Mucosa of rectum (tissue), 2 donors: ENCODE measurements at regions not wholly inside any gene's neighbourhood (a gene's known extent, or its start where the extent isn't known, plus 50 kb on each side); places are given as distances from the start of the nearest gene placed in this dataset.
"Not testable (repeated sequence)": the region's sequence is repeated elsewhere in the genome, so short reads cannot be mapped to it uniquely, and the experiment has no call there.

Source experiments
- H3K27ac ChIP-seq, 2 donors: one replicate each; pipeline ENCODE4 v1.7.0; 2013; ENCODE audit warnings: inconsistent platforms in 2 of 2, low read depth in 2 of 2, low read length in 2 of 2
- H3K27me3 ChIP-seq, 2 donors: one replicate each; pipeline ENCODE4 v1.7.0; 2013; ENCODE audit warnings: low read length in 2 of 2; ENCODE audit not compliant: control insufficient read depth in 2 of 2, insufficient read depth in 2 of 2
- H3K36me3 ChIP-seq, 2 donors: one replicate each; pipeline ENCODE4 v1.7.0; 2013; ENCODE audit warnings: low read length in 2 of 2; ENCODE audit not compliant: control insufficient read depth in 2 of 2, insufficient read depth in 2 of 2
- H3K4me1 ChIP-seq, 2 donors: one replicate each; pipeline ENCODE4 v1.7.0; 2013; ENCODE audit warnings: low read length in 2 of 2, mild to moderate bottlenecking in 1 of 2; ENCODE audit not compliant: control insufficient read depth in 2 of 2, insufficient read depth in 2 of 2
- H3K4me3 ChIP-seq, 2 donors: one replicate each; pipeline ENCODE4 v1.7.0; 2013; ENCODE audit warnings: low read length in 2 of 2
- H3K9ac ChIP-seq, 2 donors: one replicate each; pipeline ENCODE4 v1.7.0; 2013; ENCODE audit warnings: low read length in 2 of 2, low read depth in 1 of 2, mild to moderate bottlenecking in 1 of 2
- H3K9me3 ChIP-seq, 2 donors: one replicate each; pipeline ENCODE4 v1.7.0; 2013; ENCODE audit warnings: low read length in 2 of 2; ENCODE audit not compliant: control insufficient read depth in 2 of 2
- donor health status: healthy.
- donor health status: Normal muscosa, but diverticular disease.

DNA sequence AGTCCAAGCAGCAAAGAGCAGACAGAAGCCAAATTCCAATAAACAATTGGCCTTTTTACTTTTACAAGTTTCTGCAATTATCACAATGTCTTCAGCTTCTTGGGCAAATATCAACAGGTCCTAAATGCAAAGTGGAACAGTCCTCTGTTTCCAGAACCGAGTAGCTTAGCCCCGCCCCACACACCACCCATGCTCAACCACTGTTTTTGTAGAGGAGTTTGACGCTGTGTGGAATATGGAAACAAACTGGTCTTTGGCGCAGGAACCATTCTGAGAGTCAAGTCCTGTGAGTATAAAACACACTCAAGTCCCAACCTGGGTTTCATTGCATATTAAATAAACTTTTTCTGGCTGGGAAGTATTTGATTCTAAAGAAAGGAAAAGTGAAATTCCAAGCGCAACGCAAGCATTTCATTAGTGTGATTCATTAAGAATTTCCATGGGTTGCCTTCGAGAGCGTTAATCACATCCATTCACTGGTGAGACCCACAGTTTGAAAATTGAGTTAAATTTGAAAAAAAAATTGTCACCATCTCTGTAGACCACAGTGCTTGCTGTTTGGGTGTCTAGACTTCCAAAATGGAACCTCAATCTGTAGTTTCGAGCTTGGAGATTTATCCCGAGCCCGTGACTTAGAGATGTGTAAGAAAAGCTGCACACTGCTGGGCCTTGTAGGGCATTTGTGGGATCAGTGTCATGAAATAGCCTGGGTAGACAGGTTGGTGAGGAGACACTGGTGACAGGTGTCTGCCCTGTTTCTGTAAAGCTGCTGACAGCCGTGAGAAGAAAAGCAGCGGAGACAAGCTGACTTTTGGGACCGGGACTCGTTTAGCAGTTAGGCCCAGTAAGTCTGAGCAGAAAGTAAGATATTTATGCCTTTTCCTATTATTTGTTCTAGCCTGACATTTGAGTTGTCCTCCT, 96.1 kb downstream of the DAD1 start:
- H3K4me1 ChIP-seq = peaks cover 0 to 4% of the 10 kb centered on the region in 2 donors
- H3K4me3 ChIP-seq = no peak overlapping the region
- H3K9me3 ChIP-seq = no peaks in the 10 kb centered on the region
- peak overlapping the region in 1 of 2 donors; percentile 29 for H3K27ac ChIP-seq
- no peak overlapping the region for H3K9ac ChIP-seq
- H3K27me3 ChIP-seq = peaks cover 0 to 3% of the 10 kb centered on the region in 2 donors
- no peaks in the 10 kb centered on the region for H3K36me3 ChIP-seq

DNA sequence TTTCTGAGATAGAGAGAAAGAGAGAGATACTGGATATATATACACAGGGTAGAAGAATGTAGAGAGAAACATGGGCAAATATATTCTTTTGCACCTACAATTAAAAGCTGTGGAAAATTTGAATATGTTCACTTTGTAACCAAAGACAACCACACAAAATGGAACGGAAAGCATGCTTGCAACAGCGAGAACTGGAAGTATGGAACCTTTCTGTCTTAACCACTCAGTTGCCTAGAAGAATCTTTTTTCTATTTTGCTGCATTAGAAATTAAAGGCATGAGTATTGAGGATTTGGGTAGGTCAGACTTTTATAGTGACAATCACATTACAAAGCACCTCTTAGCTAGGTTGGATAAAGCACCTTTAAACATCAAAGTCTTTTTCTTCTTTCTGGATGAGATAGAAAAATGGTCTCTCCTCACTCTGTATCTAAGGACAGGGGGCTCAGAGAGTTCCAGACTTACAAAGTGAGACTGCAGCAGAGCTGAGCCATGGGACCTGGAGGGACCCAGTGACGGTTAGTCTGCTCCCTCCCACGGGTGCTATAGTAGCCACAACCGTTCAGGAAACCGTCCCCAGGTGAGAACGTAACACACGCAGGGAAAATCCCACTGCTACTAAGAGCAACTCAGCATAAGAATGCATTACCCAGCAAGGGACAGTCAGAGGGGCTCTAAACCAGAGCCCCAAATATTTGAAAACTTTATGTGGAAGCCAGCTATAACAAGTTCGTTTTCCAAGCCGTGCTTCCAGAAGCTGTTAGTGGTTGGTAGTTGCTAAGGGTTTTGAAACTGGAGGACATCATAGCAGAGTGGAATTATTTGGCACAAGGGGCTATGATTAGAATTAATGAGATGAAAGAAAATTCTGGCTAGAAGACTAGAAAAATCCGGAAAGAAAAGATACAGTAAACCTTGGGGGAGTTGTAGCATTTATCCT, 97.1 kb downstream of the DAD1 start:
- Histone ChIP-seq H3K27ac (peak overlapping the region in 1 of 2 donors; percentile 29), H3K9me3 (no peaks in the 10 kb centered on the region), H3K4me1 (peaks cover 0 to 4% of the 10 kb centered on the region in 2 donors), H3K4me3 (no peak overlapping the region), H3K27me3 (peaks cover 0 to 3% of the 10 kb centered on the region in 2 donors), H3K36me3 (no peaks in the 10 kb centered on the region), H3K9ac (no peak overlapping the region)

DNA sequence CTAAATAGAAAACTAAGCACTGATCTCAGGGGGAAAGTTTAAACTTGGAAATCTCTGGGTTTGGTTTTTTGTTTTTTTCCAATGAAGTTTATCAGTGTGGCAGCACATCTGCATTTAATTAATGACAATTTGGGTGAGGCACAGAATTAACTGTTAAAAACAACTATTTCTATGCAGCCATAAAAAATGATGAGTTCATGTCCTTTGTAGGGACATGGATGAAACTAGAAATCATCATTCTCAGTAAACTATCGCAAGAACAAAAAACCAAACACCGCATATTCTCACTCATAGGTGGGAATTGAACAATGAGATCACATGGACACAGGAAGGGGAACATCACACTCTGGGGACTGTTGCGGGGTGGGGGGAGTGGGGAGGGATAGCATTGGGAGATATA, 98.0 kb downstream of the DAD1 start:
- H3K4me1 ChIP-seq, H3K9me3 ChIP-seq, H3K36me3 ChIP-seq, H3K27me3 ChIP-seq, H3K9ac ChIP-seq: not testable (repeated sequence)
- Histone ChIP-seq H3K27ac (peak overlapping the region in 1 of 2 donors; percentile 53), H3K4me3 (peak overlapping the region in 1 of 2 donors; percentile 17)

DNA sequence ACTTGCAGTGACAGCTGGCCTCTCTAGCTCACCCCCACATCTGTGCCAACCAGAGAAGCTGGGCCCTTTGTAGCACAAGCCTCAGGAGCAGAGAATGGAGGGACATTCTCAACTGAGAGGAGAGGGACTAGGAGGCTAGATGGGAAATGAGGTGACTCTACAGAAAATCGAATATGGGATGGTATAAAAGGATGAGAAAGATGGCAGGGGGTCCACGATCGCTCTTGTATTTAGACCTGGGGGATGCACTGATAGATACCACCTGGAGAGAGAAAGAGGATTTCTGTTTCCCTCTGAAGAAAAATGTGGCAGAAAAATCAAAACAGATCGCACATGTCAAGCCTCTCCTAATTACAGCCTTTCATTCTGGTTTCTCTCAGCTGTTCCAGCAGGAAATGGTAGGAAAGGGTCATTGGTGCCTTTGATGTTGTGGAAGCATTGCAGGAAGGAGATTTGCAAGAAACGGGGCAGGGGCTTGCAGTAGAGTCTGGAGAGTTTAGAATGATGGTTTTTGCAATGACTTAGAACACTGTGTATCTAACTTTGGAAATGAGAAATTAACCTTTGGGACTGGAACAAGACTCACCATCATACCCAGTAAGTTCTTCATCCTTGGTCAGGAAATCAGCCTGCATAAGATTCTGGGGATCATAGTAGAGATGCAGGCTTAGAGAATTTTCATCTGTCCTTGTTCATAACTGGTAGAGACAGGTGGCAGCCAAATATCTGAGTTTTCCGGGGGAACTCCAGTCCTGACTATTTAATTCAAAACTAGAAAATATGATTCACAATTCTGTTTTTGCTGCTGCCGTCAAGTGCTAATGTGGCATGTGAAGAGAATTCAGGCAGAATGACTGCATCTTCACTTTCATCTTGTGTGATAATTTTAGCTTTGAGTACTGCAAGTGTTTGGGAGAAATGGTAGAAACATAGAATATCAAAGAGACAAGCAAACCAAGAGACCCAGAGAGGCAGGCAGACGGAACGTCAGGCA, 98.8 kb downstream of the DAD1 start:
- Histone ChIP-seq H3K4me3 (peak overlapping the region in 1 of 2 donors; percentile 17), H3K27ac (peak overlapping the region; percentile 15 to 53), H3K9me3 (no peaks in the 10 kb centered on the region), H3K36me3 (no peaks in the 10 kb centered on the region), H3K27me3 (peaks cover 0 to 3% of the 10 kb centered on the region in 2 donors), H3K4me1 (peaks cover 0 to 4% of the 10 kb centered on the region in 2 donors), H3K9ac (no peak overlapping the region)

DNA sequence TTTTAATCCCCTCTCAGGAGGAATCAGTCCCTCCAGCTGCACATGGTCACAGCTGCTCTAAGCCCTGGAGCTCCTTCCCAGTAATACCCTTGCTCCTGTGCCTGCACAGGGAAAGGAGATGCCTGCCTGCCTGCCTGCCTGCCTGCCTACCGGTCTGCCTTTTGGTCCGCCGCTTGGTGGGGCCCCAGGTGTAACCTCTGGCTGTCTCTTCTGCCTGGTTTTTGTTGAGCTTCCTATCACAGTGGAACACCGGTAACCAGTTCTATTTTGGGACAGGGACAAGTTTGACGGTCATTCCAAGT, 99.8 kb downstream of the DAD1 start:
- Histone ChIP-seq H3K27me3 (peaks cover 0 to 3% of the 10 kb centered on the region in 2 donors), H3K9ac (no peak overlapping the region), H3K27ac (no peak overlapping the region), H3K4me3 (no peak overlapping the region), H3K4me1 (peaks cover 0 to 7% of the 10 kb centered on the region in 2 donors), H3K36me3 (no peaks in the 10 kb centered on the region), H3K9me3 (no peaks in the 10 kb centered on the region)

DNA sequence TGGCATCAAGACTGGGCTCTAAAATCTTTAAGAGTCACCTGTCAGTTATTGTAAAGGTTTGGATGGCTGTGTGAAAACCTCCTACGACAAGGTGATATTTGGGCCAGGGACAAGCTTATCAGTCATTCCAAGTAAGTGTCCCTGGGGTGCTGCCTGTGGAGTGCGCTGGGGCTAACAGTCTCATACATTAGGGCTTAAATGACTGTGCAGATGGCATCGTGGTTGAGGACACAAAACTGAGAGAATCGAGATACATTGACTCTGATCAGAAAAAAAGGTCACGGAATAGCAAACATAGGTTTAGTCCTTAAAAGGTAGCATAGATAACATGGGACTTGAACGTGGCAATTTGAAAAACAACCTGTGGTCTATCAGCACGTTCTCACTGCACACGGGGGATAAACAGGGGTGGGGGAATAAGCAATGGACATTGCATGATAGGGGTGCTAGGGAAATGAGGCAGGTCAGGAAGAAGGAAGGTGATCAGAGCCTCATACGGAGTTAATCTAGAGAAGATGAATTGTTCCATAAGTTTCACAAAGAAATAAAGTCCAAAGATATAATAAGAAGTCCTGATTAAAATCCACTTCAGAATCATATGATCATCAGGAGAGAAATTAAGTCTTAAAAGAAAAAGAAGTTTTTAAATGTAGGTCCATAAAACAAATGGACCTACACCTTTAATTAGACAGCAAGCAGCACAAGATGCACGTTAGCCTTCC, 100.3 kb downstream of the DAD1 start:
- H3K27ac ChIP-seq = peak overlapping the region in 1 of 2 donors; percentile 6
- H3K4me1 ChIP-seq = peaks cover 0 to 7% of the 10 kb centered on the region in 2 donors

DNA sequence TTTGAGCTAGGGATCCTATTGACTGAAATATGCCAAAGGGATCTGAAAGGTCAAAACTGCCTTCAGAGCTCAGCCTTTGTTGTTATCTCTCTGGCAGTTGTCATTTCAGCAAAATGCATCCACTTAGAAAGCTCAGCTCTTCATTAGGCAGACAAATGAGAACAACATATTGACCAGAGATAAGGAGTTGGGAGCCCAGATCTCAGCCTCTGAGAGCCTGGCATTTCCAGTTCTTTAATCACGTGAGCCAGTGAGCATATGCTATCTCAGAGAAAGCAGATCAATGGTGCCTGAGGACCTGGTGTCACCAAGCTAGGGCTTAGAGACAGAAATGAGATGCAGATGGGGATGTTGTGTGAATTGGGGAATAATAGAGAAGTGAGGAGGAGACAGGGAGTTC, 101.1 kb downstream of the DAD1 start:
- Histone ChIP-seq H3K9me3 (no peaks in the 10 kb centered on the region), H3K4me1 (peaks cover 0 to 7% of the 10 kb centered on the region in 2 donors), H3K36me3 (no peaks in the 10 kb centered on the region), H3K4me3 (no peak overlapping the region), H3K27ac (no peak overlapping the region), H3K27me3 (peaks cover 0 to 3% of the 10 kb centered on the region in 2 donors), H3K9ac (no peak overlapping the region)

More for the DNA sequence above, 100.3 kb downstream of the DAD1 start:
- Histone ChIP-seq H3K9ac (no peak overlapping the region), H3K27me3 (peaks cover 0 to 3% of the 10 kb centered on the region in 2 donors), H3K9me3 (no peaks in the 10 kb centered on the region), H3K36me3 (no peaks in the 10 kb centered on the region), H3K4me3 (no peak overlapping the region)

DNA sequence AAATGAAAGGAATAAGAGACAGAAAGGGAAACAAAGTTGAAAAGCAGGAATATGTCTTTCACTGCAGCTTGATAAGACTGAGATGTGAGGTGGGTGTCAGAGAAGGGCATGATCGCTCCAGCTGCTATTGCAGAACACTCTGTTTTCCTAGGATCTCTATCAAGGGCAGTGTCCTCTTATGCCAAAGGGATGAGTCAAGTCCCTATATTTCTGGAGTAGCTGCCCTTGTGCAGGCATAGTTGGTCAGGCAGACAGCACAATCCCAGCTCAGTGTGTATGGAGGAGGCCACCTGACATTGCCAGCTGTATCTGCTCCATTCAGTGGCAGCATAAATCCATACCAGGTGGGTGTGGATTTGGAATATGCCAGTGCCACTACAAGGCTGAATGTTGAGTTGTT, 101.6 kb downstream of the DAD1 start:
- H3K36me3 ChIP-seq = no peaks in the 10 kb centered on the region
- no peak overlapping the region for H3K4me3 ChIP-seq
- H3K9me3 ChIP-seq = no peaks in the 10 kb centered on the region
- no peak overlapping the region for H3K27ac ChIP-seq
- H3K4me1 ChIP-seq = peaks cover 0 to 7% of the 10 kb centered on the region in 2 donors
- H3K9ac ChIP-seq = no peak overlapping the region
- peaks cover 0 to 3% of the 10 kb centered on the region in 2 donors for H3K27me3 ChIP-seq

DNA sequence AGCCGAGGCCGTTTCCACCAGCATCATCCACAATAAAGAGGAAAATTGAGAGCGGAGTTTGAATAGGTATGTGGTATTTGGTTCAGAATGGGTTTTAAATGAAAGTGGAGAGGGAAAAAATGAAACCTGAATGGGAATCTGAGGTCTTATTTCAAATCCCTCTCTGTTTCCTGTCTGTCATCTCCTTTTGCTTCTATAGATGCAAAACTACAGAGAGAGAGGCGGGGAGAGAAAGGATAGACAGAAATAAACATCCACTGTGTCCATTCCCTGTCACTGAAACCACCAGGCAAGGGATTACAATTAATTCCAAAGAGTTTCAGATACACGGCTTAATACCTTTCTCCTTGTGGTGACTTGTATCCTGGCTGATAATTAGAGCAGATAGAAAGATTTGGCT, 102.3 kb downstream of the DAD1 start:
- no peak overlapping the region for H3K27ac ChIP-seq
- no peak overlapping the region for H3K4me3 ChIP-seq
- no peak overlapping the region for H3K9ac ChIP-seq
- H3K4me1 ChIP-seq = peaks cover 0 to 7% of the 10 kb centered on the region in 2 donors
- H3K27me3 ChIP-seq = peaks cover 0 to 3% of the 10 kb centered on the region in 2 donors
- no peaks in the 10 kb centered on the region for H3K36me3 ChIP-seq
- H3K9me3 ChIP-seq = no peaks in the 10 kb centered on the region
